ENCODE measurements at regions not wholly inside any gene's neighbourhood (a gene's known extent, or its start where the extent isn't known, plus 50 kb on each side); places are given as distances from the start of the nearest gene placed in this dataset.
A peak's percentile ranks its signal among the peaks of the same experiment; 100 is the strongest.

- POLR2A ChIA-PET: interaction anchor here (0.7 to 3.7 kb wide), 2 partner anchors 11 to 82 kb away, joined by 3 to 14 read pairs; no protein-coding TSS in a partner anchor
- Mint-ChIP-seq H3K36me3 (ENCODE audit: low read depth) (peaks cover 3% of the 10 kb centered on the region), H3K4me1 (ENCODE audit: low read depth) (peaks cover 37% of the 10 kb centered on the region), H3K9me3 (peaks cover 9% of the 10 kb centered on the region), H3K27me3 (no peaks in the 10 kb centered on the region), H3K27ac (no peak overlapping the region), H3K4me3 (no peak overlapping the region)
- no peak for TF ChIP-seq CTCF (IDR thresholded peaks at IDR 0.05)
- intact Hi-C loops (cut with micrococcal nuclease): no loop called here
- ATAC-seq (no peak), DNase-seq (no peak)
- CTCF ChIA-PET: interaction anchor here (0.6 to 1.6 kb wide), 5 partner anchors 10 to 121 kb away, joined by 3 to 6 read pairs (median 3); no protein-coding TSS in a partner anchor
Measured at GRCh38 chr2:42117182-42117579, 52.0 kb upstream of the EML4 start.

DNA sequence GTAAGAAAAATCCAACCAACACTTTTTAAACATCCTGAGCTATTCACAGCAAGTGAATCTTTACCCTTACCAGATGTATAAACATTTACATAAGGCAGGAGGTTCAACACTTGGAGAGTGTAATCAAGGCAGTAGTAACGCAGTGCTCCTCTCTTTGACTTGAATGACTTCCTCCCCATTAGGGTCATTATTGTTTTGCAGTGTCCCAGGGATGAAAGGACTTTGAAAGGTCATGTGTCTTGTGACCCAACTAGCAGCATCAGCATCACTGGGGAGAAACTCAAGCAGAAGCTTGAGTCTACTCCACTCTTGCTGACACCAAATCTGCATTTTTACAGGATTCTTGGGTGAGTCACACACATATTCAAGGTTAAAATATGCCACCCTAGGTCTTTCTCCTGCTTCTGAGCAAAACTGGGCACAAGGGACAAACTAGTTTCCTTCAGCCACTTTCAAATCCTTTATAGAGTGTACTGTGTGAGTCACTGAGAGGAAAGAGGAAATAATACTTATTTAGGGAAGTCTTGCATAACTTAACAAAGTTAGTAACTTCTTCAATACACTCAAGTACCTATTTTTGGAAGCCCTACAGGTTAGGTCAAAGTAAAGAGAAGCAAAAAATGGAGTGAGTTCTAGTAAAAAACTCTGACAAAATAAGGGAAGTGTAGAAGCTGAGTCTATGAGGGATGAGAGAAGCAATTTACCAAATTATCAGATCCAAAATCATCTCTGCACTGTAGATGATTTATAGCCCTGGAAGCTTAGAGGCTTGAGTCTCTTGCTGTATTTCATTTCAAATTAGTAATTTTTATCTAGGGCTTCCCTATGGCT is 51.0 kb upstream of the EML4 start:
- POLR2A ChIA-PET: interaction anchor here (0.9 to 3.7 kb wide), 3 partner anchors 12 to 53 kb away, joined by 3 to 14 read pairs (median 4); no protein-coding TSS in a partner anchor
- peak; percentile 85 for ATAC-seq
- H3K4me3 Mint-ChIP-seq: no peak overlapping the region

DNA sequence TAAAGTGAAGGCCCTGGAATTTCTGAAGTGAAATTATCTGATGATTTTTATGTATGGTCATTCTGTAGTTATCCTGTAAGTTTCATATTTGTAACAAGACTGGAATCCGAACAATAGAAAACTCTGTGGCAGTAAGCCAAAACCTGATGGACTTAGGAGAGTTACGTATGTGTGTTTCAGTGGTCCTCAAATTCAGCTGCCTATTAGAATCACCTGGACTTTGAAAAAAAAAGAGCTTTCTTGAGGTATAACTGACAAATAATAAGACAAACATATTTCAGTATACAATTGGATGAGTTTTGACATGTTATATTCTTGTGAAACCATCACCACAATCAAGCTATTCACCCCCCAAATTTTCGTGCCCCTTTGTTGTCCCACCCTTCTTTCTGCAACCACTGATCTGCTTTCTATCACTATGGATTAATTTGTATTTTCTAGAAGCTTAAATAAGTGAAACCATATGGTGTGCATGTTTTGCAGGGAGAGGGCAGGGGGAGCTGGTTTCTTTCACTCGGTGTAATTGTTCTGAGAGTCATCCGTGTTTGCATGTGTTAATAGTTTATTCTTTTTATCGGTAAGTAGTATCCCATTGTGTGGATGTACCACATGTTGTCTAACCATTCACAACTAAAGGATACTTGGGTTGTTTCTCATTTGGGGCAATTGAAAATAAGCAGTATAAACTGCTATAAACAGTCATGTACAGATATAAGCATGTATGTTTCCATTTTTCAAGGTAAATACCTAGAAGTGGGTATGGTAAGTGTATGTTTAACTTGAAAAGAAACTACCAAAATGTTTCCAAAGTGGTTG is 50.2 kb upstream of the EML4 start:
- no peak overlapping the region for H3K27ac Mint-ChIP-seq
- H3K4me3 Mint-ChIP-seq: no peak overlapping the region

More for the DNA sequence above, 51.0 kb upstream of the EML4 start:
- no peaks in the 10 kb centered on the region for H3K27me3 Mint-ChIP-seq
- peak overlapping the region; percentile 1 for H3K27ac Mint-ChIP-seq
- no peak for TF ChIP-seq CTCF (IDR thresholded peaks at IDR 0.05)
- peaks cover 3% of the 10 kb centered on the region for H3K36me3 Mint-ChIP-seq (ENCODE audit: low read depth)
- intact Hi-C loops (cut with micrococcal nuclease): no loop called here
- peaks cover 9% of the 10 kb centered on the region for H3K9me3 Mint-ChIP-seq
- DNase-seq: no peak
- CTCF ChIA-PET: interaction anchor here (0.9 to 1.6 kb wide), 3 partner anchors 9 to 23 kb away, joined by 3 to 6 read pairs (median 3); no protein-coding TSS in a partner anchor
- H3K4me1 Mint-ChIP-seq (ENCODE audit: low read depth): peaks cover 38% of the 10 kb centered on the region

More for the DNA sequence above, 50.2 kb upstream of the EML4 start:
- ChIA-PET CTCF (interaction anchor here (0.9 to 1.0 kb wide), 2 partner anchors 14 to 24 kb away, joined by 3 read pairs; no protein-coding TSS in a partner anchor), POLR2A (interaction anchor here (1.1 kb wide), 1 partner anchor 13 kb away, joined by 3 read pairs; no protein-coding TSS in a partner anchor)
- TF ChIP-seq CTCF (IDR thresholded peaks at IDR 0.05): no peak
- Mint-ChIP-seq H3K27me3 (no peaks in the 10 kb centered on the region), H3K36me3 (ENCODE audit: low read depth) (peaks cover 3% of the 10 kb centered on the region), H3K4me1 (ENCODE audit: low read depth) (peaks cover 43% of the 10 kb centered on the region), H3K9me3 (peaks cover 9% of the 10 kb centered on the region)
- DNase-seq (no peak), ATAC-seq (no peak)
- intact Hi-C loops (cut with micrococcal nuclease): no loop called here

All from activated CD8-positive, alpha-beta T cell treated with anti-CD3 and anti-CD28 coated beads for 36 hours (primary cell).